ENCODE measurements at regions not wholly inside any gene's neighbourhood (a gene's known extent, or its start where the extent isn't known, plus 50 kb on each side); places are given as distances from the start of the nearest gene placed in this dataset.

- TF ChIP-seq CTCF (IDR thresholded peaks at IDR 0.05) = no peak
- TF ChIP-seq POLR2A (IDR thresholded peaks at IDR 0.05) = no peak
Measured at GRCh38 chr10:52911163-52911562, 138.6 kb upstream of the MBL2 start.

All from heart left ventricle (tissue), 13 donors.